ENCODE measurements at regions not wholly inside any gene's neighbourhood (a gene's known extent, or its start where the extent isn't known, plus 50 kb on each side); places are given as distances from the start of the nearest gene placed in this dataset.

- no peaks in the 10 kb centered on the region for H3K27me3 ChIP-seq (ENCODE audit: low read length)
- H3K4me1 ChIP-seq (ENCODE audit: low read length), result no peaks in the 10 kb centered on the region
- no peak overlapping the region for H3K4me2 ChIP-seq (ENCODE audit: low read depth, low read length, poor library complexity, severe bottlenecking)
- H3K27ac ChIP-seq (ENCODE audit: low read length), result no peak overlapping the region
- DNase-seq, result no peak
- no peaks in the 10 kb centered on the region for H4K20me1 ChIP-seq (ENCODE audit: insufficient read depth, low read depth, low read length)
- H2AFZ ChIP-seq (ENCODE audit: low read length), result no peak overlapping the region
- H3K9me3 ChIP-seq (ENCODE audit: low read length), result peaks cover 4% of the 10 kb centered on the region; the same call in 1 of the 2 replicates
- no peaks in the 10 kb centered on the region for H3K79me2 ChIP-seq (ENCODE audit: low read length)
- no peak overlapping the region for H3K4me3 ChIP-seq (ENCODE audit: low read length)
- no peak overlapping the region for H3K9ac ChIP-seq (ENCODE audit: low read length)
- H3K36me3 ChIP-seq (ENCODE audit: insufficient read depth, low read length), result no peaks in the 10 kb centered on the region
- no peaks in the 10 kb centered on the region for H3K9me2 ChIP-seq (replicated peaks; ENCODE audit: insufficient read depth, low read length)
These were observed 301.9 kb upstream of the POU5F2 start for GRCh38 chr5:94043311-94043710.

- no peak overlapping the region for H3K9ac ChIP-seq (ENCODE audit: low read length)
- H3K4me1 ChIP-seq (ENCODE audit: low read length), result no peaks in the 10 kb centered on the region
- H2AFZ ChIP-seq (ENCODE audit: low read length), result no peak overlapping the region
- H3K9me2 ChIP-seq (replicated peaks; ENCODE audit: insufficient read depth, low read length), result no peaks in the 10 kb centered on the region
- H3K79me2 ChIP-seq (ENCODE audit: low read length), result no peaks in the 10 kb centered on the region
- H3K27me3 ChIP-seq (ENCODE audit: low read length), result no peaks in the 10 kb centered on the region
- H3K4me2 ChIP-seq (ENCODE audit: low read depth, low read length, poor library complexity, severe bottlenecking), result no peak overlapping the region
- H4K20me1 ChIP-seq (ENCODE audit: insufficient read depth, low read depth, low read length), result no peaks in the 10 kb centered on the region
- no peak overlapping the region for H3K4me3 ChIP-seq (ENCODE audit: low read length)
- H3K27ac ChIP-seq (ENCODE audit: low read length), result no peak overlapping the region
- no peaks in the 10 kb centered on the region for H3K36me3 ChIP-seq (ENCODE audit: insufficient read depth, low read length)
- no peak for DNase-seq
- no peaks in the 10 kb centered on the region; the same call in 1 of the 2 replicates for H3K9me3 ChIP-seq (ENCODE audit: low read length)
These were observed 299.3 kb upstream of the POU5F2 start for GRCh38 chr5:94040591-94041148.

GRCh38 chr5:94039101-94039500 lies 297.7 kb upstream of the POU5F2 start:
- Histone ChIP-seq H3K27ac (ENCODE audit: low read length) (no peak overlapping the region), H3K4me3 (ENCODE audit: low read length) (no peak overlapping the region), H3K36me3 (ENCODE audit: insufficient read depth, low read length) (no peaks in the 10 kb centered on the region), H3K27me3 (ENCODE audit: low read length) (no peaks in the 10 kb centered on the region), H3K4me2 (ENCODE audit: low read depth, low read length, poor library complexity, severe bottlenecking) (no peak overlapping the region), H3K79me2 (ENCODE audit: low read length) (no peaks in the 10 kb centered on the region), H3K9ac (ENCODE audit: low read length) (no peak overlapping the region), H3K4me1 (ENCODE audit: low read length) (no peaks in the 10 kb centered on the region), H3K9me2 (replicated peaks; ENCODE audit: insufficient read depth, low read length) (no peaks in the 10 kb centered on the region), H2AFZ (ENCODE audit: low read length) (no peak overlapping the region), H4K20me1 (ENCODE audit: insufficient read depth, low read depth, low read length) (no peaks in the 10 kb centered on the region), H3K9me3 (ENCODE audit: low read length) (peaks cover 3% of the 10 kb centered on the region)
- DNase-seq, result no peak

- no peak overlapping the region for H2AFZ ChIP-seq (ENCODE audit: low read length)
- H3K27ac ChIP-seq (ENCODE audit: low read length), result no peak overlapping the region
- no peaks in the 10 kb centered on the region for H3K9me2 ChIP-seq (replicated peaks; ENCODE audit: insufficient read depth, low read length)
- H3K4me3 ChIP-seq (ENCODE audit: low read length), result no peak overlapping the region
- H3K9me3 ChIP-seq (ENCODE audit: low read length), result peaks cover 6% of the 10 kb centered on the region
- DNase-seq, result no peak
- H4K20me1 ChIP-seq (ENCODE audit: insufficient read depth, low read depth, low read length), result no peaks in the 10 kb centered on the region
- no peaks in the 10 kb centered on the region for H3K36me3 ChIP-seq (ENCODE audit: insufficient read depth, low read length)
- H3K27me3 ChIP-seq (ENCODE audit: low read length), result no peaks in the 10 kb centered on the region
- H3K79me2 ChIP-seq (ENCODE audit: low read length), result no peaks in the 10 kb centered on the region
- no peak overlapping the region for H3K4me2 ChIP-seq (ENCODE audit: low read depth, low read length, poor library complexity, severe bottlenecking)
- H3K4me1 ChIP-seq (ENCODE audit: low read length), result no peaks in the 10 kb centered on the region
- H3K9ac ChIP-seq (ENCODE audit: low read length), result no peak overlapping the region
These were observed 290.2 kb upstream of the POU5F2 start for GRCh38 chr5:94031631-94032030.

GRCh38 chr5:94028001-94028400 lies 286.6 kb upstream of the POU5F2 start:
- H3K4me2 ChIP-seq (ENCODE audit: low read depth, low read length, poor library complexity, severe bottlenecking), result no peak overlapping the region
- no peak for DNase-seq

GRCh38 chr5:94027145-94027544 lies 285.7 kb upstream of the POU5F2 start:
- Histone ChIP-seq H3K9me2 (replicated peaks; ENCODE audit: insufficient read depth, low read length) (no peaks in the 10 kb centered on the region), H3K27ac (ENCODE audit: low read length) (no peak overlapping the region), H3K27me3 (ENCODE audit: low read length) (no peaks in the 10 kb centered on the region), H3K79me2 (ENCODE audit: low read length) (no peaks in the 10 kb centered on the region), H3K36me3 (ENCODE audit: insufficient read depth, low read length) (no peaks in the 10 kb centered on the region), H3K9me3 (ENCODE audit: low read length) (peaks cover 3% of the 10 kb centered on the region), H3K4me2 (ENCODE audit: low read depth, low read length, poor library complexity, severe bottlenecking) (no peak overlapping the region), H3K9ac (ENCODE audit: low read length) (no peak overlapping the region), H2AFZ (ENCODE audit: low read length) (no peak overlapping the region), H3K4me3 (ENCODE audit: low read length) (no peak overlapping the region), H3K4me1 (ENCODE audit: low read length) (peaks cover 5% of the 10 kb centered on the region), H4K20me1 (ENCODE audit: insufficient read depth, low read depth, low read length) (no peaks in the 10 kb centered on the region)
- no peak for DNase-seq

More at GRCh38 chr5:94028001-94028400, 286.6 kb upstream of the POU5F2 start:
- no peaks in the 10 kb centered on the region for H3K36me3 ChIP-seq (ENCODE audit: insufficient read depth, low read length)
- no peak overlapping the region for H3K4me3 ChIP-seq (ENCODE audit: low read length)
- no peaks in the 10 kb centered on the region for H3K9me2 ChIP-seq (replicated peaks; ENCODE audit: insufficient read depth, low read length)
- H3K9ac ChIP-seq (ENCODE audit: low read length), result no peak overlapping the region
- no peak overlapping the region for H3K27ac ChIP-seq (ENCODE audit: low read length)
- H3K27me3 ChIP-seq (ENCODE audit: low read length), result no peaks in the 10 kb centered on the region
- no peaks in the 10 kb centered on the region for H3K79me2 ChIP-seq (ENCODE audit: low read length)
- no peaks in the 10 kb centered on the region for H4K20me1 ChIP-seq (ENCODE audit: insufficient read depth, low read depth, low read length)
- peaks cover 3% of the 10 kb centered on the region for H3K9me3 ChIP-seq (ENCODE audit: low read length)
- peaks cover under 1% of the 10 kb centered on the region for H3K4me1 ChIP-seq (ENCODE audit: low read length)
- no peak overlapping the region for H2AFZ ChIP-seq (ENCODE audit: low read length)

GRCh38 chr5:94025788-94026473 lies 284.5 kb upstream of the POU5F2 start:
- Histone ChIP-seq H3K9me2 (replicated peaks; ENCODE audit: insufficient read depth, low read length) (no peaks in the 10 kb centered on the region), H2AFZ (ENCODE audit: low read length) (no peak overlapping the region), H3K9me3 (ENCODE audit: low read length) (peaks cover 3% of the 10 kb centered on the region; the same call in 1 of the 2 replicates), H3K4me1 (ENCODE audit: low read length) (peaks cover 5% of the 10 kb centered on the region), H3K4me2 (ENCODE audit: low read depth, low read length, poor library complexity, severe bottlenecking) (no peak overlapping the region), H3K4me3 (ENCODE audit: low read length) (no peak overlapping the region), H3K36me3 (ENCODE audit: insufficient read depth, low read length) (no peaks in the 10 kb centered on the region), H4K20me1 (ENCODE audit: insufficient read depth, low read depth, low read length) (no peaks in the 10 kb centered on the region), H3K27ac (ENCODE audit: low read length) (no peak overlapping the region), H3K27me3 (ENCODE audit: low read length) (no peaks in the 10 kb centered on the region), H3K79me2 (ENCODE audit: low read length) (no peaks in the 10 kb centered on the region), H3K9ac (ENCODE audit: low read length) (no peak overlapping the region)
- peak; percentile 43 for DNase-seq

GRCh38 chr5:94024620-94025019 lies 283.2 kb upstream of the POU5F2 start:
- H3K79me2 ChIP-seq (ENCODE audit: low read length), result no peaks in the 10 kb centered on the region
- DNase-seq, result no peak
- H3K9me3 ChIP-seq (ENCODE audit: low read length), result peaks cover 3% of the 10 kb centered on the region; the same call in 1 of the 2 replicates
- H3K27me3 ChIP-seq (ENCODE audit: low read length), result no peaks in the 10 kb centered on the region
- peaks cover 5% of the 10 kb centered on the region for H3K4me1 ChIP-seq (ENCODE audit: low read length)
- no peak overlapping the region for H3K9ac ChIP-seq (ENCODE audit: low read length)
- H2AFZ ChIP-seq (ENCODE audit: low read length), result no peak overlapping the region
- no peak overlapping the region for H3K27ac ChIP-seq (ENCODE audit: low read length)
- H3K9me2 ChIP-seq (replicated peaks; ENCODE audit: insufficient read depth, low read length), result no peaks in the 10 kb centered on the region
- no peak overlapping the region for H3K4me3 ChIP-seq (ENCODE audit: low read length)
- no peaks in the 10 kb centered on the region for H4K20me1 ChIP-seq (ENCODE audit: insufficient read depth, low read depth, low read length)
- no peak overlapping the region for H3K4me2 ChIP-seq (ENCODE audit: low read depth, low read length, poor library complexity, severe bottlenecking)
- H3K36me3 ChIP-seq (ENCODE audit: insufficient read depth, low read length), result no peaks in the 10 kb centered on the region
